Thyroid gland (tissue), 4 donors: ENCODE measurements at regions not wholly inside any gene's neighbourhood (a gene's known extent, or its start where the extent isn't known, plus 50 kb on each side); places are given as distances from the start of the nearest gene placed in this dataset.

Source experiments
- CTCF ChIP-seq, 6 experiments: fragments of 200-600 bp in 3 of 6; fragments of 450-650 bp in 3 of 6; sonication (generic) in 3 of 6; IDR thresholded peaks; one replicate each; pipeline ENCODE4 v1.5.1; 2016 to 2019; ENCODE audit warnings: antibody characterized with exemption in 6 of 6, mild to moderate bottlenecking in 2 of 6, inconsistent platforms in 1 of 6, moderate library complexity in 1 of 6
- POLR2A ChIP-seq, 2 donors: fragments of 450-650 bp; IDR thresholded peaks; one replicate each; pipeline ENCODE4 v1.6.1; 2017; ENCODE audit warnings: antibody characterized with exemption in 2 of 2, mild to moderate bottlenecking in 2 of 2, moderate library complexity in 1 of 2

DNA sequence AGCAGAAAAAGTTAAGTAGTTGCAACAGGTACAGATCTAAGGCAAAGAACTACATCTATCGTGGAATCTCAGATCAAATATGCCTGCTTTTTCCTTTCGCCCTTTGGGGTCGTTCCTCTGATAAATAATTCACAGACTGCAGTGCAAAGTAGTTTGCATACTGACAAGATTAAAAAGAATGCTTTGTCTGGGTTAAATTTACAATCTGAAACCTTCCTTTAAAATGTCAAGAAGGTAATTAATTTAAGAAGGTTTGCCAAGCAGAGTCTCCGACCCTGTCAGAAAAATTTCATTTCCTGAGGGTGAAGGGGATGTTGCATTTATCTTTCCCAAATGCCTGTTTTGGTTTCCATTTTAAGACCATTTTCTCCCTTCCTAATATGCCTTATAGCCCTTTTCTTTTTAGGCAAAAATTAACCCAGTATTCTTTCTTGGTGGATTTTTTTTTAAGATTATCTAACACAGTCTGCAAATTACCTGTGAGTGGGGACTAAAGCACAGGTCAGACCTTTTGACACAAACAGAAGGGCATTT is 406.9 kb downstream of the LRIG3 start:
- no peak for TF ChIP-seq POLR2A (IDR thresholded peaks at IDR 0.05)
- no peak for TF ChIP-seq CTCF (IDR thresholded peaks at IDR 0.05)
